Progenitor cell of endocrine pancreas (in vitro differentiated cells): ENCODE measurements at regions not wholly inside any gene's neighbourhood (a gene's known extent, or its start where the extent isn't known, plus 50 kb on each side); places are given as distances from the start of the nearest gene placed in this dataset.
A peak's percentile ranks its signal among the peaks of the same experiment; 100 is the strongest.

ENCODE experiments used
- DNase-seq: peaks from one replicate; pipeline ENCODE4 v3.0.0; 2021; ENCODE audit warnings: low spot score; ENCODE audit not compliant: unreplicated experiment
- H3K27ac Mint-ChIP-seq: 2 replicates; pipeline ENCODE4 v1.8.0; 2021; ENCODE audit warnings: mild to moderate bottlenecking, moderate library complexity, mixed read lengths
- H3K27me3 Mint-ChIP-seq: 2 replicates; pipeline ENCODE4 v1.8.0; 2021; ENCODE audit warnings: mixed read lengths
- H3K36me3 Mint-ChIP-seq: 2 replicates; pipeline ENCODE4 v1.8.0; 2022; ENCODE audit warnings: mixed read lengths; ENCODE audit not compliant: insufficient read depth
- H3K4me1 Mint-ChIP-seq: 2 replicates; pipeline ENCODE4 v1.8.0; 2021; ENCODE audit warnings: low read depth, mixed read lengths
- H3K4me3 Mint-ChIP-seq: 2 replicates; pipeline ENCODE4 v1.8.0; 2021; ENCODE audit warnings: low read depth, mild to moderate bottlenecking, moderate library complexity, mixed read lengths
- H3K9me3 Mint-ChIP-seq: 2 replicates; pipeline ENCODE4 v1.8.0; 2021; ENCODE audit warnings: low read depth, mixed read lengths
- TF ChIP-seq, protein P1 (sequence below): fragments of 200-600 bp; sonication (generic); IDR thresholded peaks from one replicate; pipeline ENCODE4 v1.5.0; 2021; ENCODE audit warnings: antibody characterized with exemption, mild to moderate bottlenecking; ENCODE audit not compliant: unreplicated experiment

DNA sequence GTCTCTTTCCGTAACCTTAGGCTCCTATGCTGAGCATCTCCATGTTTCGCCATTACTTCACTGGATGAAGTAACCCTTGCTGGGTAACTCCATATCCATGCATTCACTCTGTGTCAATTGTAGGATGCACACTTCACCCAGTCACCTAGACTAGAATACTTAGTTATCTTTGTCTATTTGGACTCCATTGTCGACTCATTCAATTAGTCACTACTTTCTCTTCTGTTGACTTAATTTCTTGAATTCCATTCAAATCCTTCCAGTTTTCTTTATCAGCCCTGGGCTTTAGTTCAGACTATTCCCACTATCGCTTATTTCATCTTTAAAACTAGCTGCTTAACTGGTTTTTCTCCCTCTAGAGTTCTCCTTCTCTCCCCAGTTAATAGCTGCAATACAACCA, 111.3 kb upstream of the TNS3 start:
- DNase-seq, result no peak
- peak overlapping the region; percentile 42 for H3K27ac Mint-ChIP-seq
- no peaks in the 10 kb centered on the region for H3K9me3 Mint-ChIP-seq
- H3K27me3 Mint-ChIP-seq, result no peaks in the 10 kb centered on the region
- H3K36me3 Mint-ChIP-seq, result no peaks in the 10 kb centered on the region
- H3K4me3 Mint-ChIP-seq, result no peak overlapping the region
- H3K4me1 Mint-ChIP-seq, result peaks cover 2% of the 10 kb centered on the region
- TF ChIP-seq, protein P1, sequence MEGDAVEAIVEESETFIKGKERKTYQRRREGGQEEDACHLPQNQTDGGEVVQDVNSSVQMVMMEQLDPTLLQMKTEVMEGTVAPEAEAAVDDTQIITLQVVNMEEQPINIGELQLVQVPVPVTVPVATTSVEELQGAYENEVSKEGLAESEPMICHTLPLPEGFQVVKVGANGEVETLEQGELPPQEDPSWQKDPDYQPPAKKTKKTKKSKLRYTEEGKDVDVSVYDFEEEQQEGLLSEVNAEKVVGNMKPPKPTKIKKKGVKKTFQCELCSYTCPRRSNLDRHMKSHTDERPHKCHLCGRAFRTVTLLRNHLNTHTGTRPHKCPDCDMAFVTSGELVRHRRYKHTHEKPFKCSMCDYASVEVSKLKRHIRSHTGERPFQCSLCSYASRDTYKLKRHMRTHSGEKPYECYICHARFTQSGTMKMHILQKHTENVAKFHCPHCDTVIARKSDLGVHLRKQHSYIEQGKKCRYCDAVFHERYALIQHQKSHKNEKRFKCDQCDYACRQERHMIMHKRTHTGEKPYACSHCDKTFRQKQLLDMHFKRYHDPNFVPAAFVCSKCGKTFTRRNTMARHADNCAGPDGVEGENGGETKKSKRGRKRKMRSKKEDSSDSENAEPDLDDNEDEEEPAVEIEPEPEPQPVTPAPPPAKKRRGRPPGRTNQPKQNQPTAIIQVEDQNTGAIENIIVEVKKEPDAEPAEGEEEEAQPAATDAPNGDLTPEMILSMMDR, result no peak

DNA sequence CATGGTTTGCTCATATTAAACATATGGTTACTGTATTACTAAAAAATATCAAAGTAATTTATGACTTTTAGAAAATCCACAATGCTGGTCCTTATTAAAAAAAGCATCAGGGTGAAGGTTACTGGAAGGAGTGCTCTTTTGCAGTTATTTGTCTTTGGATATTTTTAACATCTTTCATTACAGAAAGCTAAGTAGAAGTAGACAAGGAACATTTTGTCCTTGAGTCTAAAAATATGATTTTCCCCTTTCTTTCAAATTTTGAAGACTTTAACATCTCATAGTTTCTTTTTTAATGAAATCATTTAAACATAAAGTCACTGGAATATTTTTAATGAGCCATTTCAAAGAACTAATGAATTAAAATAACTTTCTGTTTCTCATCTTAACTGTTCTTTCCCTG, 110.1 kb upstream of the TNS3 start:
- H3K27me3 Mint-ChIP-seq, result no peaks in the 10 kb centered on the region
- H3K4me1 Mint-ChIP-seq, result peaks cover 2% of the 10 kb centered on the region
- no peak overlapping the region for H3K4me3 Mint-ChIP-seq
- H3K9me3 Mint-ChIP-seq, result no peaks in the 10 kb centered on the region
- H3K27ac Mint-ChIP-seq, result no peak overlapping the region
- no peaks in the 10 kb centered on the region for H3K36me3 Mint-ChIP-seq
- no peak for DNase-seq
- TF ChIP-seq, protein P1, result no peak

DNA sequence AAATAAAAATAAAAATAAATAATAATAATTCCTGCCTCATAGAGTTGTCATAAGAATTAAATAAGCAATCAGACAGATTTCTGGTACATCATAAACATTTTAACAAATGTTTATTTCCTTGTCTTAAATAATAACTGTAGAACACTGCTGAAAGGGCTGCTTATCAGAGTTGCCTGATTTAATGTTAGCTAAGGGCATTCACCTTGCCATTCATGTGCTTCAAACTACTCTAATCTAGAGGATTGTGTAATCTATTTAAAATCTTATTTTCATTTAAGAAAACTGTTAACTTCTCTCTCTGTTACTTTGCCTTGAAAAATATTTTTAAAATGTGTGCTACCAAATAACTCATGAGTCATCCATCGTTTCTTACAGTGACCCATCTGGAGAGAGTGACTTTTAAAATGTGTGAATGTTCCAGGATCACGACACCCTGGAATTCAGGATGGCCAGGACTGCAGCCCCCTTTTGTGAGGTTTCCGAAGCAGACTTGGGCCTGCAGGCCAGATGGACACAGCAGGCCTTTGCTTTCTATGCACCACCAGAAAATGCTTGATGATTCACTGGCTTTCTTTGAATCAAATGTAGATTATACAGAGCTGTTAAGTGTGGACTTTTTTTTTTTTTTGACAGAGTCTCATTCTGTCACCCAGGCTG, 109.1 kb upstream of the TNS3 start:
- TF ChIP-seq, protein P1, result no peak
- no peaks in the 10 kb centered on the region for H3K36me3 Mint-ChIP-seq
- no peak overlapping the region for H3K27ac Mint-ChIP-seq
- DNase-seq, result no peak
- H3K9me3 Mint-ChIP-seq, result no peaks in the 10 kb centered on the region
- H3K27me3 Mint-ChIP-seq, result no peaks in the 10 kb centered on the region
- no peak overlapping the region for H3K4me3 Mint-ChIP-seq
- peaks cover 2% of the 10 kb centered on the region for H3K4me1 Mint-ChIP-seq

DNA sequence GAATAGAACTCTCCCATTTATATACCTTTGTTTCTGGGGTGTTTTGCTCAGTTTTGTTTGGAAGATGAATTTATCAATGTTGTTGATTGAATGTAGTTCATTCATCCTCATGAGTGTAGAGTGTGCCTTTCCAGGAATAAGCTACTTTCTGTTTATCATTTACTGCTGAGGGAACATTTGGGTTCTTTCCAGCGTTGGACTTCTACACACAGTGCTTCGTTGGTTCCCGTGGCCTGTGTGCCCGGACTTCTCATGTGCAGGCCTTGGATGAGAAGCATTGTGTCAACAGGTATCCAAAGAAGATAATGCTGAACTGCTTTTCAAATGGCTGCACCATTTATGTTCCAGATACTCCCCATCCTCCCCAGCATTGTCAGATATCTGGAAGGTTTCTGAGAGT, 107.6 kb upstream of the TNS3 start:
- Mint-ChIP-seq H3K9me3 (no peaks in the 10 kb centered on the region), H3K27ac (no peak overlapping the region), H3K36me3 (no peaks in the 10 kb centered on the region), H3K4me1 (peaks cover 2% of the 10 kb centered on the region), H3K4me3 (no peak overlapping the region), H3K27me3 (no peaks in the 10 kb centered on the region)
- TF ChIP-seq, protein P1, result no peak
- DNase-seq, result no peak

DNA sequence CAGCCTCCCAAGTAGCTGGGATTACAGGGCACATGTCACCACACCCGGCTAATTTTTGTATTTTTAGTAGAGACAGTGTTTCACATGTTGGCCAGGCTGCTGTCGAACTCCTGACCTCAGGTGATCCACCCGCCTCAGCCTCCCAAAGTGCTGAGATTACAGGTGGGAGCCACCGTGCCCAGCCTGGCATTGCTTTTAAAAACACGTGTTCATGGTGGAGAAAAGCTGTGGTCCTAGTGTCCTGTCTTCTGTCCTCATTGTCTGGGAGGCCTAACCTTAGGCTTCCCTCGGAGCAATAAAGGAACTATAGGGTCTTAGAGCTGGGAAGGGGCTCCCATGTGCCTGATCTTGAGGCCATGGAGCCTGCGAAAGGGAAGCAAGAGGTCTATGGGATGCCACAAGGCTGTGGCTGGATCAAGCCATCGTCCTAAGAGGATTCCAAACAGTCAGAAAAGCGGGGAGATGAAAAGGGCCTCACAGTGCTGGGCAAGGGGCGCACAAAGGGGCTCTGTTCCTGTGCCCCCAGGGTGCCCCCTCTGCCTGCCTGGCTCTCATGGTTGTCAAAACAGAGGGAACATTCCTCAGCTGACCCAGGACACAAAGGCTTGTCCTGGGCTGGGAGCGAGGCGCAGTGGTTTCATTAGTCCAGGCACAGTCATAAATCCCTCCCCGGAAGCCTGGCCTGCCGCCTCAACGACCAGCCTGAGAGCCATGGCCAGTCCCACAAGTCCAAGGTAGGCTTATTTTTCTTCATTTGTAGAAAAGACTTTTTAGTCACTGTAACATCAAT, 106.6 kb upstream of the TNS3 start:
- no peak overlapping the region for H3K27ac Mint-ChIP-seq
- no peaks in the 10 kb centered on the region for H3K27me3 Mint-ChIP-seq
- H3K9me3 Mint-ChIP-seq, result no peaks in the 10 kb centered on the region
- DNase-seq, result no peak
- H3K4me3 Mint-ChIP-seq, result no peak overlapping the region
- peaks cover 3% of the 10 kb centered on the region for H3K4me1 Mint-ChIP-seq
- H3K36me3 Mint-ChIP-seq, result no peaks in the 10 kb centered on the region
- TF ChIP-seq, protein P1, result no peak
